H7 (cell line): ENCODE measurements at regions not wholly inside any gene's neighbourhood (a gene's known extent, or its start where the extent isn't known, plus 50 kb on each side); places are given as distances from the start of the nearest gene placed in this dataset.

ENCODE experiments used
- DNase-seq: peaks from one replicate; pipeline ENCODE4 v3.0.0; 2012
- H3K27me3 ChIP-seq: 2 replicates; pipeline ENCODE4 v1.6.0; 2011; ENCODE audit warnings: mild to moderate bottlenecking, low read length; ENCODE audit not compliant: control insufficient read depth, insufficient read depth
- H3K36me3 ChIP-seq: replicated peaks from 2 replicates; pipeline ENCODE4 v1.5.1; 2011; ENCODE audit warnings: low read length; ENCODE audit not compliant: control insufficient read depth, insufficient read depth
- H3K4me3 ChIP-seq: 2 replicates; pipeline ENCODE4 v1.5.1; 2011; ENCODE audit warnings: low read depth, mild to moderate bottlenecking, control low read depth, low read length, moderate library complexity; ENCODE audit not compliant: insufficient read depth

- Histone ChIP-seq H3K27me3 (no peaks in the 10 kb centered on the region), H3K36me3 (no peaks in the 10 kb centered on the region), H3K4me3 (no peak overlapping the region)
- no peak for DNase-seq
These were observed 121.1 kb downstream of the IRS2 start for GRCh38 chr13:109665240-109665639.

- Histone ChIP-seq H3K27me3 (no peaks in the 10 kb centered on the region), H3K4me3 (no peak overlapping the region), H3K36me3 (no peaks in the 10 kb centered on the region)
- no peak for DNase-seq
These were observed 129.0 kb downstream of the IRS2 start for GRCh38 chr13:109657395-109657794.

- H3K36me3 ChIP-seq, result no peaks in the 10 kb centered on the region
- DNase-seq, result no peak
These were observed 130.2 kb downstream of the IRS2 start for GRCh38 chr13:109656206-109656605.

GRCh38 chr13:109655611-109656010, 130.8 kb downstream of the IRS2 start:
- DNase-seq, result no peak
- H3K36me3 ChIP-seq, result no peaks in the 10 kb centered on the region
- no peak overlapping the region for H3K4me3 ChIP-seq
- no peaks in the 10 kb centered on the region for H3K27me3 ChIP-seq

More at GRCh38 chr13:109656206-109656605, 130.2 kb downstream of the IRS2 start:
- Histone ChIP-seq H3K4me3 (no peak overlapping the region), H3K27me3 (no peaks in the 10 kb centered on the region)

- Histone ChIP-seq H3K27me3 (no peaks in the 10 kb centered on the region), H3K36me3 (no peaks in the 10 kb centered on the region), H3K4me3 (no peak overlapping the region)
- DNase-seq, result no peak
These were observed 131.2 kb downstream of the IRS2 start for GRCh38 chr13:109655206-109655600.

GRCh38 chr13:109654341-109655205, 131.8 kb downstream of the IRS2 start:
- no peaks in the 10 kb centered on the region for H3K27me3 ChIP-seq
- no peak for DNase-seq
- no peak overlapping the region for H3K4me3 ChIP-seq
- no peaks in the 10 kb centered on the region for H3K36me3 ChIP-seq

- no peaks in the 10 kb centered on the region for H3K36me3 ChIP-seq
These were observed 133.9 kb downstream of the IRS2 start for GRCh38 chr13:109652531-109652930.

GRCh38 chr13:109651854-109652253, 134.5 kb downstream of the IRS2 start:
- no peaks in the 10 kb centered on the region for H3K27me3 ChIP-seq
- no peak overlapping the region for H3K4me3 ChIP-seq
- no peak for DNase-seq
- H3K36me3 ChIP-seq, result no peaks in the 10 kb centered on the region

More at GRCh38 chr13:109652531-109652930, 133.9 kb downstream of the IRS2 start:
- no peak for DNase-seq
- Histone ChIP-seq H3K27me3 (no peaks in the 10 kb centered on the region), H3K4me3 (no peak overlapping the region)

GRCh38 chr13:109651311-109651710, 135.1 kb downstream of the IRS2 start:
- Histone ChIP-seq H3K27me3 (no peaks in the 10 kb centered on the region), H3K4me3 (no peak overlapping the region), H3K36me3 (no peaks in the 10 kb centered on the region)
- DNase-seq, result no peak

GRCh38 chr13:109650861-109651260, 135.5 kb downstream of the IRS2 start:
- H3K4me3 ChIP-seq, result no peak overlapping the region
- no peak for DNase-seq
- no peaks in the 10 kb centered on the region for H3K36me3 ChIP-seq
- no peaks in the 10 kb centered on the region for H3K27me3 ChIP-seq

GRCh38 chr13:109649713-109650112, 136.7 kb downstream of the IRS2 start:
- Histone ChIP-seq H3K36me3 (no peaks in the 10 kb centered on the region), H3K4me3 (no peak overlapping the region), H3K27me3 (no peaks in the 10 kb centered on the region)
- DNase-seq, result no peak

GRCh38 chr13:109647699-109648098, 138.7 kb downstream of the IRS2 start:
- no peak for DNase-seq
- Histone ChIP-seq H3K4me3 (no peak overlapping the region), H3K27me3 (no peaks in the 10 kb centered on the region)

GRCh38 chr13:109647053-109647452, 139.3 kb downstream of the IRS2 start:
- no peak for DNase-seq
- Histone ChIP-seq H3K4me3 (no peak overlapping the region), H3K27me3 (no peaks in the 10 kb centered on the region), H3K36me3 (no peaks in the 10 kb centered on the region)

More at GRCh38 chr13:109647699-109648098, 138.7 kb downstream of the IRS2 start:
- no peaks in the 10 kb centered on the region for H3K36me3 ChIP-seq

- Histone ChIP-seq H3K36me3 (no peaks in the 10 kb centered on the region), H3K4me3 (no peak overlapping the region), H3K27me3 (no peaks in the 10 kb centered on the region)
- DNase-seq, result no peak
These were observed 140.0 kb downstream of the IRS2 start for GRCh38 chr13:109646423-109646822.

GRCh38 chr13:109645831-109646230, 140.6 kb downstream of the IRS2 start:
- H3K27me3 ChIP-seq, result no peaks in the 10 kb centered on the region
- H3K36me3 ChIP-seq, result no peaks in the 10 kb centered on the region
- DNase-seq, result no peak
- H3K4me3 ChIP-seq, result no peak overlapping the region
